Lower leg skin (tissue), 3 donors: ENCODE measurements at regions not wholly inside any gene's neighbourhood (a gene's known extent, or its start where the extent isn't known, plus 50 kb on each side); places are given as distances from the start of the nearest gene placed in this dataset.

ENCODE experiments used
- POLR2A ChIP-seq, 2 donors: fragments of 450-650 bp; IDR thresholded peaks; one replicate each; pipeline ENCODE4 v1.6.1; 2016 to 2017; ENCODE audit warnings: antibody characterized with exemption in 2 of 2, mild to moderate bottlenecking in 1 of 2, moderate library complexity in 1 of 2
- TF ChIP-seq, protein P1 (sequence below), 3 donors: fragments of 450-650 bp; IDR thresholded peaks; one replicate each; pipeline ENCODE4 v1.5.1; 2016; ENCODE audit warnings: antibody characterized with exemption in 3 of 3, mild to moderate bottlenecking in 3 of 3, moderate library complexity in 2 of 3

GRCh38 chr6:65780691-65781090 is 73.7 kb upstream of the EYS start:
- TF ChIP-seq, protein P1, sequence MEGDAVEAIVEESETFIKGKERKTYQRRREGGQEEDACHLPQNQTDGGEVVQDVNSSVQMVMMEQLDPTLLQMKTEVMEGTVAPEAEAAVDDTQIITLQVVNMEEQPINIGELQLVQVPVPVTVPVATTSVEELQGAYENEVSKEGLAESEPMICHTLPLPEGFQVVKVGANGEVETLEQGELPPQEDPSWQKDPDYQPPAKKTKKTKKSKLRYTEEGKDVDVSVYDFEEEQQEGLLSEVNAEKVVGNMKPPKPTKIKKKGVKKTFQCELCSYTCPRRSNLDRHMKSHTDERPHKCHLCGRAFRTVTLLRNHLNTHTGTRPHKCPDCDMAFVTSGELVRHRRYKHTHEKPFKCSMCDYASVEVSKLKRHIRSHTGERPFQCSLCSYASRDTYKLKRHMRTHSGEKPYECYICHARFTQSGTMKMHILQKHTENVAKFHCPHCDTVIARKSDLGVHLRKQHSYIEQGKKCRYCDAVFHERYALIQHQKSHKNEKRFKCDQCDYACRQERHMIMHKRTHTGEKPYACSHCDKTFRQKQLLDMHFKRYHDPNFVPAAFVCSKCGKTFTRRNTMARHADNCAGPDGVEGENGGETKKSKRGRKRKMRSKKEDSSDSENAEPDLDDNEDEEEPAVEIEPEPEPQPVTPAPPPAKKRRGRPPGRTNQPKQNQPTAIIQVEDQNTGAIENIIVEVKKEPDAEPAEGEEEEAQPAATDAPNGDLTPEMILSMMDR (IDR thresholded peaks at IDR 0.05), result no peak
- no peak for TF ChIP-seq POLR2A (IDR thresholded peaks at IDR 0.05)
